Amniotic stem cell (primary cell): ENCODE measurements at regions not wholly inside any gene's neighbourhood (a gene's known extent, or its start where the extent isn't known, plus 50 kb on each side); places are given as distances from the start of the nearest gene placed in this dataset.
"Not testable (repeated sequence)": the region's sequence is repeated elsewhere in the genome, so short reads cannot be mapped to it uniquely, and the experiment has no call there.

Experiments used
- DNase-seq: peaks from one replicate; lab custom pipeline; 2025; lab: John Stamatoyannopoulos, UW

- DNase-seq = not testable (repeated sequence)
Measured at GRCh38 chr4:18159117-18159912, 137.8 kb upstream of the LCORL start.

DNA sequence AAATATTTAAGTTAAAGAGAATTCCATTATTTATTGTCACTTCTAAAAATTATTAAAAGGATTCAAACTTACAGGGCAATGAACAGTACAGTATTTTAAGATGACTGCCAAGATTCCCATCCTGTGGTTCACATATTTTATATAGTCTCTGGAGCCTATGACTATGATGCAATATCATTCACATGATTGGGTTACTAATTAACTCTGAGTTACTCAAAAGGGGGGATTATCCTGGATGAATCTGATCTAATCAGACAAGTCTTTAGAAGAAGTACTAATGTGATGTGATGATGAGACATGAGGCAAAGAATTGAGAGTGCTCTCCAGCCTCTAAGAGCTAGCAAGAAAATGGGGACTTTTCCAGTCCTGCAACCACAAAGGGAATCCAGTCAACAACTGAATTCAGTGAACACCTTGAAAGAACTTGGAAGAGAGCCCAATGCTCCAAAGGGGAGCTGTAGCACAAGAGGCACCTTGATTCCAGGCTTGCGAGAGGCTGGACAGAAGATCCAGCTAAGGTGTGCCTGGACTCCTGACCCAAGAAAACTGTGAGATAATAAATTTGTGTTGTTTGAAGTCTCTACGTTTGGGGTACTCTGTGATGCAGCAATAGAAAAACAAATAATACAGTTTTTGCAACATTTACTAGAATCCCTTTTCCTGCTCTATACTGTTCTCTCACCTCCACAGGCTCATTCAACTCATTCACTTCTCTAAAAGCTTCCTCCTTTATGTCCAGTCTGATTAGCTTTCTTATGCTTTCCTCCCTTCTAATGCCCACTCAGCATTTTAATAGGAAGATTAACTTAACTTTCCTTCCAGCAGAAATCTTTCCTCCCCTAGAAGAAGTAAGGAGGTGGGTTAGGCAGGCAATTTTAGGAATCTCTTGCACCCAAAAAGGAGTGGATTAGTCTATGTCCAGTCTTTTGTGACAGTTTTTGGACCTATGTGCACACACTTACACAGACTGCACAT lies 133.8 kb upstream of the LCORL start:
- DNase-seq = no peak

DNA sequence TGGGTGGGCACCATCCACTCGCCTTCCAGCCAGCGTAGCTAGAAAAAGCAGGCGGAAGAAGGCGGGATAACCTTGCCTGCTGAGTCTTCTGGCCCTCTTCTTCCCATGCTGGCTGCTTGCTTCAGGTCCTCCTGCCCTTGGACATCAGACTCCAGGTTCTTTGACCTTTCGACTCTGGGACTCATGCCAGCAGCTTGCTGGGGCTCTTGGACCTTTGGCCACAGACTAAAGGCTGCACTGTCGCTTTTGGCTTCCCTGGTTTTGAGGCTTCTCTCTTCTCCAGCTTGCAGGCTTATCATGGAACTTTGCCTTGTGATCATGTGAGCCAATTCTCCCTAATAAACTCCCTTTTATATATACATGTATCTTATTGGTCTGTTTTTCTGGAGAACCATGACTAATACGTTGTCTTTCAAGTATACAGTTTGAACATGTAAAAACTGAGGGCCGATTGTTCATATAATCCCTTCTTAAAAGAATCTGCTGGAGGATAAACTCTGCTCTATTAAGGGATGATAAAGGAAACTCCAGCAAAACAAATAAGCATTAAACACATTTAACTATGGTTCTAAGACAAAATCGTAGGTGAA lies 116.6 kb upstream of the LCORL start:
- DNase-seq = no peak

DNA sequence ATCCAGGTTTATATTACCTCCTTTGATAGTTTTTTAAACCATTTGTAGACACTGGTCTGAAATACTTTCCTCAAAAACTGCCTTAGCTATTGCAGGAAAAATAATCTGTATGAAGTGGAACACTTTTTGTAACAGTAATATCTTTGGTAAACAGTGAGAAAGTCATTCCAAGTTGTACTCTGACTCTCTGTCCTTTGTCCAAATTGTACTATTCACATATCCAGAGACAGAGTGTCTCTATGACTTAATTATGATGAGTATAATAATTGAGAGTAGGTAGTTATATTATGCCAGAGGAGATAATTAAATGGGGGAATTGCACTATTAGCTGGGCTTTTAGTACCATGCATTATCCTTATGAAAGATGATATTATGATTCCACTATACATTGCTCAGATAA lies 112.6 kb upstream of the LCORL start:
- no peak for DNase-seq

GRCh38 chr4:18130256-18130655 lies 108.7 kb upstream of the LCORL start:
- DNase-seq = no peak

DNA sequence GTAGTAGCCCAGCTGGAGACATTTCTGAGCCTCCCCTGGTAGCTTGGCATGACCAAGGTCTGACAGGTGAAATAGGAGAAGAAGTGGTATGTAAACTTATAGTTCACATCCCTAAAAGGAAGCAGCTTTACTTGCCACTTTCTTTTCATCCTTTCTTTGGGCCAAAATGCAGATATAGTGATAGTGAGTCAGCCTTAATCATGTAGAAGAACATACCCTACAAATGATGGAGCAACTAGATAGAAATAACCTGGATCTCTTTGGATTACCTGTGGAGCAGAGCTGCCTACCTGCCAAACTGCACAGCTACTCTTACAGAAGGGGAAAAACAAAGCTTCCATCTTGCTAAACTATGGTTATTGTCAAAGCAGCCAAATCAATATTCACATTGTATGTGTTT lies 106.7 kb upstream of the LCORL start:
- DNase-seq = no peak

GRCh38 chr4:18127030-18127429 lies 105.5 kb upstream of the LCORL start:
- DNase-seq = no peak

DNA sequence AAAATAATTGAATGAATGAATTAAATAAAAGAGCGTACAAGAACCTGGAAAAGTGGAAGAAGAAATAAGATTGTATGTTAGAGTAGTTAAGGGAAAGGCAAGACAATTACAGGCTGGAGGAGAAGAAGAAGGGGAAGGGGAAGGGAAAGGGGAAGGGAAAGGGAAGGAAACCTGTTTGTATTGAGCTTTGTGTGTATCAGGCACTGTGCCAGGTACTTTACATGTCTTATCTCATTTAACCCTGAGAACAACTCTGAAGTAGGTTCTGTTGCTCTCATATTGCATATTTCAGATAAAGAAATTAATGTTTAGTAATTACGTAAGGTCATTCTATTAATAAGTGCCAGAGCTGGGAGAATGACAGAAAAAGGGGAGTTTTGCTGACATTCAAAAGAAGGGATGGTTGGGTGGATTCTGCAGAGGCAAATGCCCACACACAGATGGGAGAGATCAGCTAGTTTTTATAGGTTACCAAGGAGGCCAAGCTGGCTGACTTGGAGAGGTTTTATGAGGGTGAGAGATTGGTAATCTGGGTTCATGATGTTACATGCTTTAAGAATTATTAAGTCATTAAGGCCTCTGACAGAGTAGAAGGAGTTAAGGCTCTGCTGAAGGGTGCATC lies 92.3 kb upstream of the LCORL start:
- DNase-seq = no peak

DNA sequence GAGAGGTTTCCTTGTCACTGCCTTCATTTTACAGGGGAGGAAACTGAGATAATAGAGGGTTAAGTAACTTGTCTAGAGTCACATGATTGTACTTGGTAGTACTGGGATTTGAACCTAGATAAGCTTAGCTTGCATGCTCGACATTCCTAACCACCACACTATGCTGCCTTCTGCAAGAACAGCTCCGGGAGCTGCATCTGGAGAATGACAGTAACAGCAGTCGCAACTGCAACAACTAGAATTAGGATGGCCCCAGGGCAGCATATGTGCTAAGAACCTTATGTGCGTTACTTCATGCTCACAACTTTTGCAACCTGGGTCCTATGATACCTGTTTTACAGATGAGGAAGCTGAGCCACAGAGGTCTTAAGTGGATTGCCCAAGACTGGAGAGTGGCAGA lies 89.5 kb upstream of the LCORL start:
- no peak for DNase-seq

- no peak for DNase-seq
Measured at GRCh38 chr4:18110099-18110498, 88.5 kb upstream of the LCORL start.

DNA sequence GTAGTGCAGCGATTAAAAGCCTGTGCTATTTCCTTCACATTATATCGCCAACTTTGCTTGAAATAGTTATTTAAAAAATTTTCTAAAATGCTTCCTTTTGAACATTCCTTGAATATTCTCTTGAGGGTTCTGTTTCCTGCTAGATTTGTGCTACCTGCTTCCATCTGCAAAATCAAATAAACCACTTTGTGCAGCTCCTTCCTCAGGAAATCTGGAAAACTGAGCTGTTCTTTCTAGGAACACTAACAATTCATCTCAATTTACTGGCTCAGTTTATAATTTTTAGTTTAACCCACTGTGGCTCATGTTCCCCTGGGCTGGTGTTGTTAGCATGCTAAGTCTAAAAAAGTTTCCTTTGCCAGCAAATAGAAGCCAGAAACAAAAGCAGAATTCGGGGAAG lies 88.1 kb upstream of the LCORL start:
- DNase-seq = no peak

- not testable (repeated sequence) for DNase-seq
Measured at GRCh38 chr4:18107848-18108528, 86.4 kb upstream of the LCORL start.

- DNase-seq = no peak
Measured at GRCh38 chr4:18106620-18107019, 85.1 kb upstream of the LCORL start.

GRCh38 chr4:18105030-18106011 lies 83.8 kb upstream of the LCORL start:
- DNase-seq = no peak

GRCh38 chr4:18103876-18104605 lies 82.5 kb upstream of the LCORL start:
- DNase-seq = no peak

GRCh38 chr4:18100657-18101056 lies 79.1 kb upstream of the LCORL start:
- DNase-seq = no peak

GRCh38 chr4:18090447-18090846 lies 68.9 kb upstream of the LCORL start:
- DNase-seq = not testable (repeated sequence)

DNA sequence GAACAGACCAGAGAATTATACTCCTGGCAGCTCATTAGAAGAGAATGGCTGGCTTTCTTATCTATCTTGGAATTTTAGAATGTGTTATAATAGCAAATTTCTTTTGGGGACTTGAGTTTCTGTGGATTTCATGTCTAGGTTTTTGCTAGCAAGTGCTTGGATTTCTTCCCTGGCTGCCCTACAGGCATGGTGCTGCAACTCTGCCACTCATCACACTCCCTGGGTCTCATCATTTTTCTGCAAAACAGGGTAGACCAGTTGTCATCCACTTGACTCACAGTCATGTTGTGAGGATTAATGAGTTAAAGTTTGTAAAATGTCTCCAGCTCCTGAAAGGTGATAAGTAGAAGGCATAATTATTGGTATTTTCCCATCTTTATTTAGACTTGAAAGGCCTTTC lies 60.7 kb upstream of the LCORL start:
- DNase-seq = no peak

DNA sequence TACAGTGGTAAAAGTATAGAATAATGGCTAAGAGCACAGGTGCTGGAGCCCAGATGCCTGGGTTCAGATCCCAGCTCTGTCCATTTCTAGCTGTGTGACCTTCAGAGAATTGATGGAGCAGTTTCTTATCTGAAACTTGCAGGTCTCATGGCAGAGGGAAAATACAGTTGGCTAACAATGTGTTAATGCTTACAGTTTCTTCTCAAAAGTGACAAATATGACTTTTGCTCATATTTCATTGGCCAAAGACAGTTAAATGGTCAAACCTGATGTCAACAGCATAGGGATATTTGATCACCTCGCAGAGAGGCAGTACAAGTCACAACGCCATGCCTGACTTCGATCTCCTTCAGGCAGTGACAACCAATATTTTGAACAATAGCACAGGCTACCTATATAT lies 60.2 kb upstream of the LCORL start:
- DNase-seq = no peak

- no peak for DNase-seq
Measured at GRCh38 chr4:18077808-18078207, 56.3 kb upstream of the LCORL start.
